PFSK-1 (cell line): ENCODE measurements at regions not wholly inside any gene's neighbourhood (a gene's known extent, or its start where the extent isn't known, plus 50 kb on each side); places are given as distances from the start of the nearest gene placed in this dataset.

Experiments
- FOXP2 ChIP-seq: optimal IDR thresholded peaks from 2 replicates; pipeline ENCODE3; 2011; ENCODE audit warnings: borderline replicate concordance, control low read depth, inconsistent platforms; ENCODE audit not compliant: insufficient read depth; ENCODE audit errors: extremely low read length, extremely low read depth
- POLR2AphosphoS5 ChIP-seq: IDR thresholded peaks from 2 replicates; pipeline ENCODE4 v1.6.1; 2012; ENCODE audit warnings: low read depth, mild to moderate bottlenecking, control low read depth, low read length, moderate library complexity
- SIN3A ChIP-seq: IDR thresholded peaks from 2 replicates; pipeline ENCODE4 v1.6.1; 2012; ENCODE audit warnings: mild to moderate bottlenecking, low read length, moderate library complexity, borderline replicate concordance; ENCODE audit not compliant: insufficient read depth
- TAF1 ChIP-seq: IDR thresholded peaks from 2 replicates; pipeline ENCODE4 v1.6.1; 2012; ENCODE audit warnings: low read length, control low read depth, borderline replicate concordance; ENCODE audit not compliant: insufficient read depth
- TF ChIP-seq, protein P1 (sequence below), 2 experiments: IDR thresholded peaks; 2 replicates each; pipeline versions ENCODE4 v1.6.1 to v1.8.0; 2011 to 2012; ENCODE audit warnings: low read depth in 2 of 2, low read length in 2 of 2, control low read depth in 1 of 2, inconsistent platforms in 1 of 2, mild to moderate bottlenecking in 1 of 2, moderate library complexity in 1 of 2; ENCODE audit not compliant: insufficient read depth in 1 of 2

DNA sequence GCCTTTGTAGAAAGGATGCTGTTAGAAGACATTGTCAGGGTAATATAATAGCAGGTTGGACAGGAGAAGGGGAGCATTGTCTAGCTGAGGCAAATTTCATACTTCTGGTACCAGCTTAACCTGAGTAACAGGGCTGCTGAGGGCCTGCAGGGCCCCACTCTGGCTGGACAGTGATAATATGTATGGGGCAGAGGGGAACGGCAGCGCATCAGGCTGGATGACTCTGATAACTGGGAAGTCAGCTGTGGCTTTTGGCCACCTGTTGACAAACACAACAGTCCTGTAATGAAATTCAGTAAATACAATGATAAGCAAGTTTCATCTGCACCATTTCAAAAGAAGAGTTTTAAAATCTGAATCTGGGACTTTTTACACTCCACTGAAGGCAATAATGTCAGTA, 259.9 kb upstream of the CNR1 start:
- no peak for TF ChIP-seq TAF1
- no peak for TF ChIP-seq FOXP2
- TF ChIP-seq POLR2AphosphoS5: no peak
- TF ChIP-seq, protein P1, sequence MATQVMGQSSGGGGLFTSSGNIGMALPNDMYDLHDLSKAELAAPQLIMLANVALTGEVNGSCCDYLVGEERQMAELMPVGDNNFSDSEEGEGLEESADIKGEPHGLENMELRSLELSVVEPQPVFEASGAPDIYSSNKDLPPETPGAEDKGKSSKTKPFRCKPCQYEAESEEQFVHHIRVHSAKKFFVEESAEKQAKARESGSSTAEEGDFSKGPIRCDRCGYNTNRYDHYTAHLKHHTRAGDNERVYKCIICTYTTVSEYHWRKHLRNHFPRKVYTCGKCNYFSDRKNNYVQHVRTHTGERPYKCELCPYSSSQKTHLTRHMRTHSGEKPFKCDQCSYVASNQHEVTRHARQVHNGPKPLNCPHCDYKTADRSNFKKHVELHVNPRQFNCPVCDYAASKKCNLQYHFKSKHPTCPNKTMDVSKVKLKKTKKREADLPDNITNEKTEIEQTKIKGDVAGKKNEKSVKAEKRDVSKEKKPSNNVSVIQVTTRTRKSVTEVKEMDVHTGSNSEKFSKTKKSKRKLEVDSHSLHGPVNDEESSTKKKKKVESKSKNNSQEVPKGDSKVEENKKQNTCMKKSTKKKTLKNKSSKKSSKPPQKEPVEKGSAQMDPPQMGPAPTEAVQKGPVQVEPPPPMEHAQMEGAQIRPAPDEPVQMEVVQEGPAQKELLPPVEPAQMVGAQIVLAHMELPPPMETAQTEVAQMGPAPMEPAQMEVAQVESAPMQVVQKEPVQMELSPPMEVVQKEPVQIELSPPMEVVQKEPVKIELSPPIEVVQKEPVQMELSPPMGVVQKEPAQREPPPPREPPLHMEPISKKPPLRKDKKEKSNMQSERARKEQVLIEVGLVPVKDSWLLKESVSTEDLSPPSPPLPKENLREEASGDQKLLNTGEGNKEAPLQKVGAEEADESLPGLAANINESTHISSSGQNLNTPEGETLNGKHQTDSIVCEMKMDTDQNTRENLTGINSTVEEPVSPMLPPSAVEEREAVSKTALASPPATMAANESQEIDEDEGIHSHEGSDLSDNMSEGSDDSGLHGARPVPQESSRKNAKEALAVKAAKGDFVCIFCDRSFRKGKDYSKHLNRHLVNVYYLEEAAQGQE (IDR thresholded peaks at IDR 0.05; ENCODE audit: insufficient read depth in 1 of 2, low read depth in 2 of 2, low read length in 2 of 2): no peak
- no peak for TF ChIP-seq SIN3A

DNA sequence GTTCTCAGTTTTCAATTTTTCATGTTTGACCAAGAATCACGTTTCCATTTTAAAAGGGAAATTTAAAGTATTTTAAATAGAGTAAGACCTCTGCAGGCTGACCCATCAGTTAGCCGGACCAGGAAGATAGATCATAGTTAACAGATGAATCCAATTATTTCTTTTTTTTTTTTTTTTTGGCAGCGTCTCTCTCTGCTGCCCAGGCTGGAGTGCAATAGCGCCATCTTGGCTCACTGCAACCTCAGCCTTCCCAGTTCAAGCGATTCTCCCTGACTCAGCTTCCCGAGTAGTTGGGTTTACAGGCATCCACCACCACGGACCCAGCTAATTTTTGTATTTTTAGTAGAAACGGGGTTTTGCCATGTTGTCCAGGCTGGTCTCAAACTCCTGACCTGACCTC, 256.7 kb upstream of the CNR1 start:
- TF ChIP-seq, protein P1 (IDR thresholded peaks at IDR 0.05; ENCODE audit: insufficient read depth in 1 of 2, low read depth in 2 of 2, low read length in 2 of 2): no peak

DNA sequence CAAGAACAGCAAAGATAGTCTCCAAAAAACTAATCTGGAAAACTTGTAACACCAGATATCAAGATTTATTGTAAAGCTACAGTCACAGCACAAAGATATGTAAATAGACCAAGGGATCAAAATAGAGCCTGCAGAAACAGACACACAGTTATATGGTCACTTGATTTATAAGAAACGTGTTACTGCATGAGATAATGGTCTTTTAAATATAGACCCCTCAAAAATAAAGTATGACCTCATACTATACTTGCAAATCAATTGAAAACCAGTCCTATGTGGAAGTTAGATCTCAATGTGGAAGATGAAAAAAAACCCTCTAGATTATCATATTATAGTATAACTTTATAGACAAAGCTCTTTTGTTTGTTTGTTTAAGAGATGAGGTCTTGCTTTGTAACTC, 247.3 kb upstream of the CNR1 start:
- TF ChIP-seq POLR2AphosphoS5 (no peak), TAF1 (no peak), FOXP2 (no peak), SIN3A (no peak)
- TF ChIP-seq, protein P1 (IDR thresholded peaks at IDR 0.05; ENCODE audit: insufficient read depth in 1 of 2, low read depth in 2 of 2, low read length in 2 of 2): no peak

DNA sequence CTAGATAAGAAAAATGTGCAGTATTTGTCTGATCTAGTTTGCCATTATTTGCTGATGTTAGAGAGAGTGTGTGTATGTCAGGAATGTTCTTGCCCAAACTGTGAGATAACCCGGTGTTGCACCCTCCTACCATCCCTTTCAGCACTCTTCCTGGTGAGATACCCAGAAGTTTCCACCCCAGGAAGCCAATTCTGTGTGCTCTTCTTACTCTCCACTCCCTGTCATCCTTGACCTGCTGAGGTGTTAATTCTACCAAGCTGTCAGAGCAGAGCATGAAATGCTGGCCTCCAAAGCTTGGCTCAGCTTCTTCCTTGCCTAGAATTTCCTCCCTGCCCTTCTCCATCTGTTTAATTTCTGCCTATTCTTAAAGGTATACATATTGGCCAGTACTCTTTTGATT, 237.3 kb upstream of the CNR1 start:
- TF ChIP-seq, protein P1 (IDR thresholded peaks at IDR 0.05; ENCODE audit: insufficient read depth in 1 of 2, low read depth in 2 of 2, low read length in 2 of 2): no peak
- TF ChIP-seq TAF1 (no peak), FOXP2 (no peak), SIN3A (no peak), POLR2AphosphoS5 (no peak)

DNA sequence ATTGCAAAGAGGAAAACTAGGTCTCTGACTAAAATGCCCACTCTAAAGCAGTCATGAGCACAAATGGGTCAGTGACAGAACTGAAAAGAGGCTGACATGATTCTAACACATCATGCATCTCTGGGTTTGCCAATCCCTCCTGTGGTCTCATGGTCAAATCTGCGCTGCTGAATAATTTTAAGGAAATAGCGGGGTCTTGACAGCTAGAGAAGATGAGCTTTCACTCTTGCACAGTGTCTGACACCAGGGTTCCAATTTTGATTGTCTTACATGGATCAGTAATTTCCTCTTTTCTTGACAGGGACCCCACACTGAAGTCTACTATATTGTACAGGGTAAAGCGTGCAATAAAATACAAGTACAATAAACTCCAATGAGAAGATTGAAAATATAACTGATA, 236.8 kb upstream of the CNR1 start:
- TF ChIP-seq POLR2AphosphoS5: no peak
- TF ChIP-seq SIN3A: no peak
- no peak for TF ChIP-seq TAF1
- TF ChIP-seq FOXP2: no peak
- TF ChIP-seq, protein P1 (IDR thresholded peaks at IDR 0.05; ENCODE audit: insufficient read depth in 1 of 2, low read depth in 2 of 2, low read length in 2 of 2): no peak
